Gastroesophageal sphincter (tissue), 4 donors: ENCODE measurements at regions not wholly inside any gene's neighbourhood (a gene's known extent, or its start where the extent isn't known, plus 50 kb on each side); places are given as distances from the start of the nearest gene placed in this dataset.

Source experiments
- ATAC-seq: fragments of 150-250 bp; one replicate; pipeline ENCODE4 v1.9.1; 2016; ENCODE audit warnings: mild to moderate bottlenecking, moderate library complexity
- H3K27ac ChIP-seq, 4 donors: fragments of 200-600 bp; sonication (generic) in 3 of 4; 1 replicate in 3 of 4; 2 replicates in 1 of 4; pipeline ENCODE4 v1.5.1; 2016 to 2019
- H3K27me3 ChIP-seq: fragments of 200-600 bp; sonication (generic); one replicate; pipeline ENCODE4 v1.5.1; 2019
- H3K36me3 ChIP-seq, 2 donors: fragments of 200-600 bp; sonication (generic); one replicate each; pipeline ENCODE4 v1.5.1; 2019; ENCODE audit warnings: control low read depth in 1 of 2
- H3K4me1 ChIP-seq, 3 donors: fragments of 200-600 bp; sonication (generic); 1 replicate in 2 of 3; 2 replicates in 1 of 3; pipeline ENCODE4 v1.5.1; 2016 to 2019; ENCODE audit warnings: control low read depth in 2 of 3
- H3K4me3 ChIP-seq, 2 donors: fragments of 200-600 bp; sonication (generic); one replicate each; pipeline ENCODE4 v1.5.1; 2019; ENCODE audit warnings: mild to moderate bottlenecking in 1 of 2, moderate library complexity in 1 of 2
- H3K9me3 ChIP-seq, 3 donors: fragments of 200-600 bp; sonication (generic); one replicate each; pipeline ENCODE4 v1.5.1; 2017 to 2019; ENCODE audit warnings: control low read depth in 2 of 3
- CTCF ChIP-seq, 4 experiments: fragments of 200-600 bp in 2 of 4; fragments of 450-650 bp in 2 of 4; sonication (generic) in 1 of 4; IDR thresholded peaks; one replicate each; pipeline ENCODE4 v1.5.1; 2017 to 2019; ENCODE audit warnings: antibody characterized with exemption in 4 of 4, mild to moderate bottlenecking in 2 of 4, moderate library complexity in 2 of 4
- EP300 ChIP-seq: sonication (generic); formaldehyde crosslinking; IDR thresholded peaks from one replicate; pipeline ENCODE4 v1.6.1; 2017; ENCODE audit warnings: antibody characterized with exemption, mild to moderate bottlenecking
- POLR2A ChIP-seq, 2 donors: fragments of 450-650 bp; IDR thresholded peaks; one replicate each; pipeline ENCODE4 v1.6.1; 2017; ENCODE audit warnings: antibody characterized with exemption in 2 of 2, mild to moderate bottlenecking in 2 of 2, moderate library complexity in 1 of 2
- POLR2AphosphoS5 ChIP-seq: sonication (generic); formaldehyde crosslinking; IDR thresholded peaks from one replicate; pipeline ENCODE4 v1.6.1; 2017; ENCODE audit warnings: antibody characterized with exemption
- WGBS, 2 donors: methylation state at CpG; one replicate each; pipeline ENCODE4 v1.1.5; 2018; ENCODE audit warnings: low coverage in 1 of 2; 5-methylcytosine and 5-hydroxymethylcytosine counted together

- Histone ChIP-seq H3K9me3 (no peaks in the 10 kb centered on the region), H3K36me3 (no peaks in the 10 kb centered on the region), H3K27ac (no peak overlapping the region), H3K4me1 (no peaks in the 10 kb centered on the region), H3K4me3 (no peak overlapping the region), H3K27me3 (peaks cover 82% of the 10 kb centered on the region)
- no peak for ATAC-seq
- peak in 1 of 4 experiments; percentile 31 for TF ChIP-seq CTCF (IDR thresholded peaks at IDR 0.05)
- TF ChIP-seq POLR2AphosphoS5, result no peak
- WGBS, 2 donors, result 48 to 78% methylated on average over 6 to 8 of the region's 23 CpGs
These were observed 1346.4 kb downstream of the TMEM121 start for GRCh38 chr14:106872611-106873446.

GRCh38 chr14:106874350-106874749, 1348.0 kb downstream of the TMEM121 start:
- no peak for ATAC-seq
- H3K27me3 ChIP-seq, result peaks cover 86% of the 10 kb centered on the region
- TF ChIP-seq EP300 (no peak), CTCF (IDR thresholded peaks at IDR 0.05) (no peak), POLR2AphosphoS5 (no peak), POLR2A (IDR thresholded peaks at IDR 0.05) (no peak)

GRCh38 chr14:106875503-106875902, 1349.1 kb downstream of the TMEM121 start:
- TF ChIP-seq POLR2A (IDR thresholded peaks at IDR 0.05), result no peak
- no peak for TF ChIP-seq POLR2AphosphoS5
- no peak for TF ChIP-seq EP300
- TF ChIP-seq CTCF (IDR thresholded peaks at IDR 0.05), result peak in 1 of 4 experiments; percentile 16
- Histone ChIP-seq H3K36me3 (no peaks in the 10 kb centered on the region), H3K4me3 (no peak overlapping the region), H3K27me3 (peaks cover 80% of the 10 kb centered on the region), H3K4me1 (no peaks in the 10 kb centered on the region), H3K27ac (no peak overlapping the region), H3K9me3 (no peaks in the 10 kb centered on the region)
- ATAC-seq, result no peak
- 27 to 28% methylated on average over 3 of the region's 4 CpGs for WGBS, 2 donors

More at GRCh38 chr14:106874350-106874749, 1348.0 kb downstream of the TMEM121 start:
- H3K27ac ChIP-seq, result no peak overlapping the region
- no peaks in the 10 kb centered on the region for H3K4me1 ChIP-seq
- H3K9me3 ChIP-seq, result no peaks in the 10 kb centered on the region
- H3K4me3 ChIP-seq, result no peak overlapping the region
- WGBS, 2 donors, result 51 to 61% methylated on average over 2 to 3 of the region's 4 CpGs
- H3K36me3 ChIP-seq, result no peaks in the 10 kb centered on the region

- Histone ChIP-seq H3K4me1 (no peaks in the 10 kb centered on the region), H3K9me3 (no peaks in the 10 kb centered on the region), H3K27ac (no peak overlapping the region), H3K4me3 (no peak overlapping the region), H3K36me3 (no peaks in the 10 kb centered on the region), H3K27me3 (peaks cover 68% of the 10 kb centered on the region)
- ATAC-seq, result no peak
- 57 to 65% methylated on average over 3 of the region's 3 CpGs for WGBS, 2 donors
- TF ChIP-seq EP300 (no peak), POLR2A (IDR thresholded peaks at IDR 0.05) (no peak), CTCF (IDR thresholded peaks at IDR 0.05) (no peak), POLR2AphosphoS5 (no peak)
These were observed 1350.3 kb downstream of the TMEM121 start for GRCh38 chr14:106876711-106877110.

- Histone ChIP-seq H3K4me3 (no peak overlapping the region), H3K27me3 (peaks cover 61% of the 10 kb centered on the region), H3K36me3 (no peaks in the 10 kb centered on the region), H3K27ac (no peak overlapping the region), H3K4me1 (no peaks in the 10 kb centered on the region), H3K9me3 (no peaks in the 10 kb centered on the region)
- no peak for ATAC-seq
- TF ChIP-seq POLR2AphosphoS5, result no peak
- TF ChIP-seq EP300, result no peak
- no peak for TF ChIP-seq CTCF (IDR thresholded peaks at IDR 0.05)
- TF ChIP-seq POLR2A (IDR thresholded peaks at IDR 0.05), result no peak
- whole genome bisulfite sequencing, 2 donors, result 75 to 82% methylated on average over 2 of the region's 2 CpGs
These were observed 1351.1 kb downstream of the TMEM121 start for GRCh38 chr14:106877517-106877916.
